Liver (tissue), 3 donors: ENCODE measurements at regions not wholly inside any gene's neighbourhood (a gene's known extent, or its start where the extent isn't known, plus 50 kb on each side); places are given as distances from the start of the nearest gene placed in this dataset.

Experiments
- EGR1 ChIP-seq, 2 donors: IDR thresholded peaks; 2 replicates each; pipeline ENCODE4 v1.6.1; 2016 to 2018; ENCODE audit warnings: antibody characterized with exemption in 2 of 2, low read depth in 2 of 2
- FOXA1 ChIP-seq: IDR thresholded peaks from 2 replicates; pipeline ENCODE4 v1.6.1; 2016; ENCODE audit warnings: antibody characterized with exemption
- GABPA ChIP-seq, 2 donors: IDR thresholded peaks in 1 of 2; conservative IDR thresholded peaks in 1 of 2; 2 replicates each; pipeline ENCODE4 v1.6.1; 2016; ENCODE audit warnings: antibody characterized with exemption in 2 of 2, mild to moderate bottlenecking in 1 of 2, moderate library complexity in 1 of 2
- HNF4G ChIP-seq: IDR thresholded peaks from 2 replicates; pipeline ENCODE4 v1.6.1; 2016; ENCODE audit warnings: antibody characterized with exemption
- RAD21 ChIP-seq, 2 donors: IDR thresholded peaks; 2 replicates each; pipeline ENCODE4 v1.6.1; 2016; ENCODE audit warnings: antibody characterized with exemption in 2 of 2, mild to moderate bottlenecking in 2 of 2
- SP1 ChIP-seq: IDR thresholded peaks from 2 replicates; pipeline ENCODE4 v1.6.1; 2018; ENCODE audit warnings: antibody characterized with exemption, mild to moderate bottlenecking
- TAF1 ChIP-seq: conservative IDR thresholded peaks from 2 replicates; pipeline ENCODE4 v1.6.1; 2016; ENCODE audit warnings: antibody characterized with exemption, mild to moderate bottlenecking
- YY1 ChIP-seq: IDR thresholded peaks from 2 replicates; pipeline ENCODE4 v1.6.1; 2016; ENCODE audit warnings: antibody characterized with exemption, mild to moderate bottlenecking
- TF ChIP-seq, protein P1 (sequence below): IDR thresholded peaks from 2 replicates; pipeline ENCODE4 v1.6.1; 2016; ENCODE audit warnings: antibody characterized with exemption, mild to moderate bottlenecking
- TF ChIP-seq, protein P2 (sequence below): fragments of 150-350 bp; IDR thresholded peaks from 2 replicates; pipeline ENCODE4 v1.5.1; 2017; ENCODE audit warnings: improper control_type of control experiment, low read depth, low read length; ENCODE audit not compliant: missing input control
- TF ChIP-seq, protein P3 (sequence below): IDR thresholded peaks from 2 replicates; pipeline ENCODE4 v1.6.1; 2016; ENCODE audit warnings: antibody characterized with exemption
- TF ChIP-seq, protein P4 (sequence below): IDR thresholded peaks from 2 replicates; pipeline ENCODE4 v1.6.1; 2016; ENCODE audit warnings: antibody characterized with exemption
- TF ChIP-seq, protein P5 (sequence below): IDR thresholded peaks from 2 replicates; pipeline ENCODE4 v1.6.1; 2016; ENCODE audit warnings: antibody characterized with exemption
- donor health status: healthy.
- donor health status: healthy.

DNA sequence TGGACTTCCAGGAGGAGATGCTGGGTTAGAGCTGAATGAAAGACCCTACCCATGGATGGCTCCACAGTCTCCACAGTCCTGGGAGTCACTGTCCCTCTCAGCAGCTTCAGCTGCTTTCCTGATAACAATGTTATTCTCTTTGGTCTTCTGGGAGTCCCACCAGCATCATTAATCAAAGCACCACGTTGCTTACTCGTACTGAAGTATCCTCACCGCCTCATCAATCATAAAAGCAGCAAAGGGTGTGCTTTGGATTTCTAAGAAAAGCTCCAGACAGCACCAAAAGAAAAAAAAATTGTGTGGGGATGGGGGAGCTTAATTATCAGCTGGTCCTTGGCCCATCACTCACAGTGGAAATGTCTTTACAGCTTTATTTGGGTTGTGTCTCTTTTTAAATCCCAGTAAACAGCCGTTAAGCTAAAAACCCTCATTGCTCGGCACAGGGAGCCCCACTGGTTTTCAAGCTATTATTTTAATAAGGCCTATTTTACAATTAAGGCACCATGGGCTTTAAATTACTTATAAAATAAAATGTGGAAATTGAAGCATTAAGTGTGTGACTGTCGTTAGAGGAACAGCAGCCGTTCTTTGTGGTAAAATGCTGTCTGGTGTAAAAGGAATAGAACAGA is 538.0 kb downstream of the EBF1 start:
- TF ChIP-seq, protein P1, sequence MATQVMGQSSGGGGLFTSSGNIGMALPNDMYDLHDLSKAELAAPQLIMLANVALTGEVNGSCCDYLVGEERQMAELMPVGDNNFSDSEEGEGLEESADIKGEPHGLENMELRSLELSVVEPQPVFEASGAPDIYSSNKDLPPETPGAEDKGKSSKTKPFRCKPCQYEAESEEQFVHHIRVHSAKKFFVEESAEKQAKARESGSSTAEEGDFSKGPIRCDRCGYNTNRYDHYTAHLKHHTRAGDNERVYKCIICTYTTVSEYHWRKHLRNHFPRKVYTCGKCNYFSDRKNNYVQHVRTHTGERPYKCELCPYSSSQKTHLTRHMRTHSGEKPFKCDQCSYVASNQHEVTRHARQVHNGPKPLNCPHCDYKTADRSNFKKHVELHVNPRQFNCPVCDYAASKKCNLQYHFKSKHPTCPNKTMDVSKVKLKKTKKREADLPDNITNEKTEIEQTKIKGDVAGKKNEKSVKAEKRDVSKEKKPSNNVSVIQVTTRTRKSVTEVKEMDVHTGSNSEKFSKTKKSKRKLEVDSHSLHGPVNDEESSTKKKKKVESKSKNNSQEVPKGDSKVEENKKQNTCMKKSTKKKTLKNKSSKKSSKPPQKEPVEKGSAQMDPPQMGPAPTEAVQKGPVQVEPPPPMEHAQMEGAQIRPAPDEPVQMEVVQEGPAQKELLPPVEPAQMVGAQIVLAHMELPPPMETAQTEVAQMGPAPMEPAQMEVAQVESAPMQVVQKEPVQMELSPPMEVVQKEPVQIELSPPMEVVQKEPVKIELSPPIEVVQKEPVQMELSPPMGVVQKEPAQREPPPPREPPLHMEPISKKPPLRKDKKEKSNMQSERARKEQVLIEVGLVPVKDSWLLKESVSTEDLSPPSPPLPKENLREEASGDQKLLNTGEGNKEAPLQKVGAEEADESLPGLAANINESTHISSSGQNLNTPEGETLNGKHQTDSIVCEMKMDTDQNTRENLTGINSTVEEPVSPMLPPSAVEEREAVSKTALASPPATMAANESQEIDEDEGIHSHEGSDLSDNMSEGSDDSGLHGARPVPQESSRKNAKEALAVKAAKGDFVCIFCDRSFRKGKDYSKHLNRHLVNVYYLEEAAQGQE: no peak
- TF ChIP-seq, protein P2, sequence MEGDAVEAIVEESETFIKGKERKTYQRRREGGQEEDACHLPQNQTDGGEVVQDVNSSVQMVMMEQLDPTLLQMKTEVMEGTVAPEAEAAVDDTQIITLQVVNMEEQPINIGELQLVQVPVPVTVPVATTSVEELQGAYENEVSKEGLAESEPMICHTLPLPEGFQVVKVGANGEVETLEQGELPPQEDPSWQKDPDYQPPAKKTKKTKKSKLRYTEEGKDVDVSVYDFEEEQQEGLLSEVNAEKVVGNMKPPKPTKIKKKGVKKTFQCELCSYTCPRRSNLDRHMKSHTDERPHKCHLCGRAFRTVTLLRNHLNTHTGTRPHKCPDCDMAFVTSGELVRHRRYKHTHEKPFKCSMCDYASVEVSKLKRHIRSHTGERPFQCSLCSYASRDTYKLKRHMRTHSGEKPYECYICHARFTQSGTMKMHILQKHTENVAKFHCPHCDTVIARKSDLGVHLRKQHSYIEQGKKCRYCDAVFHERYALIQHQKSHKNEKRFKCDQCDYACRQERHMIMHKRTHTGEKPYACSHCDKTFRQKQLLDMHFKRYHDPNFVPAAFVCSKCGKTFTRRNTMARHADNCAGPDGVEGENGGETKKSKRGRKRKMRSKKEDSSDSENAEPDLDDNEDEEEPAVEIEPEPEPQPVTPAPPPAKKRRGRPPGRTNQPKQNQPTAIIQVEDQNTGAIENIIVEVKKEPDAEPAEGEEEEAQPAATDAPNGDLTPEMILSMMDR: no peak
- no peak for TF ChIP-seq RAD21 (IDR thresholded peaks at IDR 0.05)
- no peak for TF ChIP-seq FOXA1
- TF ChIP-seq, protein P3, sequence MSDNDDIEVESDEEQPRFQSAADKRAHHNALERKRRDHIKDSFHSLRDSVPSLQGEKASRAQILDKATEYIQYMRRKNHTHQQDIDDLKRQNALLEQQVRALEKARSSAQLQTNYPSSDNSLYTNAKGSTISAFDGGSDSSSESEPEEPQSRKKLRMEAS: no peak
- TF ChIP-seq, protein P4, sequence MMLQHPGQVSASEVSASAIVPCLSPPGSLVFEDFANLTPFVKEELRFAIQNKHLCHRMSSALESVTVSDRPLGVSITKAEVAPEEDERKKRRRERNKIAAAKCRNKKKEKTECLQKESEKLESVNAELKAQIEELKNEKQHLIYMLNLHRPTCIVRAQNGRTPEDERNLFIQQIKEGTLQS: no peak
- TF ChIP-seq GABPA (IDR thresholded peaks at IDR 0.05 in 1 of 2, conservative IDR thresholded peaks at IDR 0.05 in 1 of 2): no peak
- TF ChIP-seq YY1: no peak
- no peak for TF ChIP-seq HNF4G
- no peak for TF ChIP-seq SP1
- no peak for TF ChIP-seq TAF1
- TF ChIP-seq EGR1 (IDR thresholded peaks at IDR 0.05; ENCODE audit: low read depth in 2 of 2): no peak
- TF ChIP-seq, protein P5, sequence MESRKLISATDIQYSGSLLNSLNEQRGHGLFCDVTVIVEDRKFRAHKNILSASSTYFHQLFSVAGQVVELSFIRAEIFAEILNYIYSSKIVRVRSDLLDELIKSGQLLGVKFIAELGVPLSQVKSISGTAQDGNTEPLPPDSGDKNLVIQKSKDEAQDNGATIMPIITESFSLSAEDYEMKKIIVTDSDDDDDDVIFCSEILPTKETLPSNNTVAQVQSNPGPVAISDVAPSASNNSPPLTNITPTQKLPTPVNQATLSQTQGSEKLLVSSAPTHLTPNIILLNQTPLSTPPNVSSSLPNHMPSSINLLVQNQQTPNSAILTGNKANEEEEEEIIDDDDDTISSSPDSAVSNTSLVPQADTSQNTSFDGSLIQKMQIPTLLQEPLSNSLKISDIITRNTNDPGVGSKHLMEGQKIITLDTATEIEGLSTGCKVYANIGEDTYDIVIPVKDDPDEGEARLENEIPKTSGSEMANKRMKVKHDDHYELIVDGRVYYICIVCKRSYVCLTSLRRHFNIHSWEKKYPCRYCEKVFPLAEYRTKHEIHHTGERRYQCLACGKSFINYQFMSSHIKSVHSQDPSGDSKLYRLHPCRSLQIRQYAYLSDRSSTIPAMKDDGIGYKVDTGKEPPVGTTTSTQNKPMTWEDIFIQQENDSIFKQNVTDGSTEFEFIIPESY: no peak
